NOMO-1 (cell line): ENCODE measurements at regions not wholly inside any gene's neighbourhood (a gene's known extent, or its start where the extent isn't known, plus 50 kb on each side); places are given as distances from the start of the nearest gene placed in this dataset.

Experiments used
- DNase-seq, 2 experiments: peaks; one replicate each; lab custom pipeline; 2025; ENCODE audit not compliant: unreplicated experiment in 2 of 2; lab: John Stamatoyannopoulos, UW

DNA sequence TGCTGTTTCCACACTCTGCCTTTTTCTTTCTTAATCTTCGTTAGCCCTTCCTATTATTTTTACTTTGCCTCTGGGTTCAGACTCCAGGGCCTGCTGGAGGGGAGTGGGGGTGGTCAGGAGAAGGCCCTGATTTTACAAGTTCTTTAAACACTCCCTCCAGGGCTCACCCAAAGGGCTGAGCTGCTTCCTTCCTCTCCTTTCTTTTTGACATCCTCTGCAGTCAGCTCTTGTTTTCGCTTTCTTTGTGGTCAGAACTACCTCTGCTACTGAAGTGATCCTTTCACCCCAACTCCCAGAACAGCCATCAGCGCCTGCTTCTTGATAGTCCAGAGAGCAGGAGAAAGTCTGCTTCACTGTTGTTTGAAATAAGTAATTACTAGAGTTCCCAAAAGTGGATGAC lies 925.7 kb downstream of the EPHA4 start:
- DNase-seq, result no peak

DNA sequence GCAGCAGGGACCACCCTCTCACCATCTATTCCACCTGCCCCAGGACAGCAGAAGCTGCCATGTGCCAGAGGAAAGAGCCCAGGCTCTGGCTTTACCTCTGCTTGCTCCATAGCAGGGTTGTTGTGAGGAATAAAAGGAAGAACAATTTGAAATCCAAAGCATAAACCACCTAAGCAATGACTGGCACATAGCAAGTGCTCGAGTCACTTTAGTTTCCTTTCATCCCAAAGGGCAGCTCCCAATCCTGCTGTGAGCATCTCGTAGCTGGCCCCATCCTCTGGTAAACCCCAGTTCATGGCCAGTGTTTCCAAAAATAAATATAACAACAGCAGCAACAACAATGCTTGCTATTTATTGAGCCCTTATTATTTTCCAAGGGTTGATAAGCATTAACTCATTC lies 923.5 kb downstream of the EPHA4 start:
- no peak for DNase-seq

- no peak for DNase-seq
Observed at GRCh38 chr2:220653776-220654175, 918.3 kb downstream of the EPHA4 start.

GRCh38 chr2:220654322-220654721 lies 917.8 kb downstream of the EPHA4 start:
- no peak for DNase-seq

DNA sequence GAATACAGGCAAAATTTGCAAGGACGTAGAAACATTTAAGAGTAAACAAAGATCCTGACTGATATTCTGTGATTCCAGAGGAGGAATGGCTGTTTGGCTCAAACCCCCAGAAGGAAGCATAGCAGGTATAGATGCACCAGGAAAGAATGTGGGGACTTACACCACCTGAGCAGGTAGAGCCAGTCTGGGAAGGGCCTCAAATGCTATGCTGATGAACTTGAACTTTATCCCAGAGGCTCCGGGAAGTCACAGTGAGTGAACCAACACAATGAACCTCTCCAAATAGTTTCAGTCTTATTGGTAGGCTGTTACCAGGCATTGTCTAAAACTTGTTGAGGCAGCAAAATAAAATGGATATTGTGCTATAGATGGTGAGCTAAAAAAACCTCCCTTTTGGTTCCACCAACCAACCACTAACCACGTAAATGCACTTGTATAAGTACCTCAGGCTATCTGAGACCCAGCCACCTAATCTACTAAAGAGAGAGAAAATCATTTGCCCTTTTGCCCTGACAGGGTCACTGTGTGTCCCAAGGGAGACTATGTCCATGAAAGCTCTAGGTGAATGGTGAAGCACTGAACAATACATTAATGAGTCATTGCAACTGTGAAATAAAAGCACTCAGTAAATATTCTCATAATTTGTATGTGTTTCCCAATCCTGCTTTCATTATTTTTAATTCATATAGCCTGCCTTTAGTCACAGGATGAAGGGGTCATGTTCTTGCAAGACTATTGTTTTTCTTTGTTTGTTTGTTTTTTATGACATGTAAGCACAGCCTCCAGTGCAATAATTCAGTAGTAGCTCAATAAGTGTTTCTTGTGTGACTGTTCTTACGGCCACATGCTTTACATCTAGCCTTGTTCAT lies 911.6 kb downstream of the EPHA4 start:
- DNase-seq, result no peak

- DNase-seq, result no peak
Observed at GRCh38 chr2:220662431-220662830, 909.7 kb downstream of the EPHA4 start.

GRCh38 chr2:220663065-220663464 lies 909.0 kb downstream of the EPHA4 start:
- DNase-seq, result no peak

DNA sequence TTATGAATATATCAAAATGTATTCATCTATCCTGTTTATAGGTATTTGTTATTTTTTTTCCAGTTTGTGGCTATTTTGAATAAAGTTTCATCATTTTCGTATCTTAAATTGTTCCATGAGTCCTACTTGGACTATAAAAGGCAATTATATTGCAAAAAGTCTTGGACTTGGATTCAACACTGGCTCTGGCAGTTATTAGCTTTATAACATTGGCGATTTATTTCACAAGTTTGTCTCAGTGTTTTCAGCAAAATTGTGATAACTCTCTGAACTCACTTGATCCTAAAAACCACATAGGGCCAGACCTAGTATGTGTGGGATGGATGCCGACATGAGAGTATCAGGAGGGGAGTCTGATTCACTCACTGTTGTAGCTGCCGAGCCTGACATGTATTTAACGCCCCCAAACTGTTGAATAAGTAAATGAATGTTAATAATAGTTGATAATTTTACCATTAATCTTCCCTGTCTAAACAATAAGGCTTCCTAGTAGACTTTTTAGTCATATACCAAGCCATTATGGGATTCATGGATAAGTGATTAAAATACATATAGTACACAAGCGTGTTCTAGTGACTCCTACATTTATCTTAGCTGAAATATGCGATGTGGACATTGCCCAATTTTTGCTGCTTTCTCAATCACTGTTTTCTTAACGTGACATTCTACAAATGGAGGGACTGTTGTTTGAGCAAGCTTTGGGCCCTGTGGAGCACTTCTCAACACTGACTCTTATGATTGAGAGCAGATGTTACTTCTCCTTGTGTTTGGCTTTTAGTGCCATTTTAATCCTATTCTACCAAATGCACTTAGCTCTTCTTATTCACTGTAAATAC lies 907.6 kb downstream of the EPHA4 start:
- DNase-seq, result no peak

DNA sequence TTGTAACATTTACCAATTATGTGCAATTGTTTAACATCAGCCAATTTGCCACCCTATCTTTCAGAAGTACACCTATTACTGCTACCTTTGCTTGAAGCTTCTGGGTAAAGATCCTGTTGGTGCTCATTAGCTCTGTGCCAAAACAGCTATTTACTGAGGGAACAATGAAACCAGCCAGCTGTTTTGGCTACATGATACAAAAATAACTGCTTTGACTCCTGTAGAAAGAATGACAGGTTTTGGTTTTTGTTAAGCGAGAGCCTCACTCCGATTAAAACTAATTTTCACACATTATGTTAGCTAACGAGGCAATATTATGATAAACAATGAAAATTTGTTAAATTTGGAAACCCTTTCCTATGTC lies 907.0 kb downstream of the EPHA4 start:
- no peak for DNase-seq

DNA sequence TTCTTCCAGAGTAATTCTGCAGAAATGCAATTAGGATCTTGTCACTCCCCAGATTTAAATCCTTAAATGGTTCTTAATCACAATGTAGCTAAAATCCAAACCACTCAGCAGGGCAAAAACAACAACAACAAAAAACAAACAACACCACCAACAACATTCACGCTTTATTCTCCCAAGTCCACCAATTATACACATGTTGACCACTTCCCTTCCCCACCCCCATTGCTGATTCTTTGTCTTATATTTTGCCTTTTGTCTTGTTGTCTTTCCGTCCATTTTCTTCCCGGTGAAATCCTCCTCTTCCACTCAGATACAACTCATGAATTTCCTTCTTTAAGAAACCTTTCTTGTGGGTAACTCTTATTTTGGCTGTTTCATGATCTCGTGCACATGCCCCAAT lies 902.8 kb downstream of the EPHA4 start:
- no peak for DNase-seq

GRCh38 chr2:220670511-220670910 lies 901.6 kb downstream of the EPHA4 start:
- no peak for DNase-seq

GRCh38 chr2:220673151-220673874 lies 898.8 kb downstream of the EPHA4 start:
- DNase-seq, result no peak

GRCh38 chr2:220674033-220674432 lies 898.1 kb downstream of the EPHA4 start:
- no peak for DNase-seq

- no peak for DNase-seq
Observed at GRCh38 chr2:220676695-220677094, 895.4 kb downstream of the EPHA4 start.

- no peak for DNase-seq
Observed at GRCh38 chr2:220678943-220679342, 893.2 kb downstream of the EPHA4 start.

DNA sequence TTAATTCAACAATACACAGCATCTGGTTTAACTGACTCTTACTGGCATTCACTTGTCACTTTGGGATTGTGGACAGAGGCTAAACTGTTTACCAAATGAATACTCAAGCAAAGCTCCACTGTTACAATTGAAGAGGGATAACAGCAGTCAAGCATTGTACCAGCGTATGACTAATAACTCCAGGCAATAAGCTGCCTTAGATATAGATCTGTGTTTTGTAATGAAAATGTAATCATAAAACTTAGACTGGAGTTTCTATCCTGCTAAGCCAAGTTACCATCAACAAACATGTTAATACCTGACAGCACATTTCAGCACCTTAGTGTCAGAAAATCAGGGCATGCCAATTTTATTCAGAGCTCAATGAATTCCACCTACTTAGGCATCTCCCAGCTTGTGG lies 889.5 kb downstream of the EPHA4 start:
- DNase-seq, result no peak

DNA sequence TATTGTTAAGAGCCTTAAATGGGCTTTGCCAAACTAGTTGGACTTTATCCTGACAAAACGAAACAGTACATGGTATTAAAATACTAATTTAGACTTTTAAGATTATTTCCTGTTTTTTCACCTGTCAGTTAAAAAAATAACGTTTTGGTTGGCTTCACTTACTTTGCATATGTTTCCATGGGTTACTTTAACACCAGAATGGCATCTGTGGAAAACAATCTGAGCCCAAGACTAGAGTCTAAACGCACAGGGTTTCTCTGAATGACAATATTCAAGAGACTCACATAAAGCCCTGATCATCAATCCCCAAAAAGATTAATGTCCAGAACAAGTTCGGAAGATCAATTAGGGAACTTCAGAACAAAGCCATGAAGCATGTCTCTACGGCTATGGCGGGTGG lies 888.0 kb downstream of the EPHA4 start:
- DNase-seq, result no peak

GRCh38 chr2:220687231-220687843 lies 884.8 kb downstream of the EPHA4 start:
- DNase-seq, result peak; percentile 3 to 6

DNA sequence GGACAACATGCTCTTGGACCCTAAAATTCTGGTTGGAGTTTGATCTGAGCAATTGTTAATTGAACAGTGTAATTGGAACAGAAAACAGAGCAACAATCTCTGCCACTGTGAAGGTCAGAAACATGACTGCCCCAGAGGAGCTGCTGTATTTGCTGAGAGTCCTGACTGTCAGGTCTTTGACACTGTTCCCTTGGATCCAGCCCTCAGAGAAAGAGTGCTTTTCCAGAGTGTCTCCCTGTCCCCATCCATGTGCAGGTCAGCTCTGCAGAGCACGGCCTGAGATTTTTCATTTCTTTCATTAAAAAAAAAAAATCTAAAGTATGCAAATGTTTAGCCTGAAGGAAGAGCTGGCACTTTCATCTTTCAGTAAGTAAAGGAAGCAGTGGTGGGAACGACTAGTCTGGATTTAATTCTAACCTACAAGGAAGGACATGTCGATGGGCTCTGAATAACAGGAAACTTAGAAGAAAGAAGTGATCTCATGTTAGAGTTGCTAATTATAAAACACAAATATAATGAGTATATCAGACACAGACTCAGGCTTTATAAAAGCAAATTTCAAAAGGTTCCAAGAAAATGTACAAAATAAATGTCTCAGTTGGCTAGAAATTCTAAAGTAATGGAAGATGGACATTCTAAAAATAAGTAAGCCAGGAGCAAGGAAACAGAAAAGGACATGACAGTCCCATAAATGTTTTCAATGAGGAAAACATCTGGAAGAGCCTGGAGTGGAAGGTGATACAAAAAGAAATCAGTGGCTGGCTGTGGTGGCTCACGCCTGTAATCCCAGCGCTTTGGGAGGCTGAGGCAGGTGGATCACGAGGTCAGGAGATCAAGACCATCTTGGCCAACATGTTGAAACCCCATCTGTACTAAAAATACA lies 876.5 kb downstream of the EPHA4 start:
- no peak for DNase-seq

GRCh38 chr2:220696280-220696669 lies 875.8 kb downstream of the EPHA4 start:
- no peak for DNase-seq
